ENCODE measurements at regions not wholly inside any gene's neighbourhood (a gene's known extent, or its start where the extent isn't known, plus 50 kb on each side); places are given as distances from the start of the nearest gene placed in this dataset.

GRCh38 chr14:76664790-76665189 is 96.5 kb upstream of the VASH1 start:
- DNase-seq (ENCODE audit: low read depth): no peak

- DNase-seq (ENCODE audit: low read depth): no peak
Observed at GRCh38 chr14:76666746-76667145, 94.5 kb upstream of the VASH1 start.

GRCh38 chr14:76669770-76670169 is 91.5 kb upstream of the VASH1 start:
- DNase-seq (ENCODE audit: low read depth): no peak

- no peak for DNase-seq (ENCODE audit: low read depth)
Observed at GRCh38 chr14:76672123-76672522, 89.1 kb upstream of the VASH1 start.

DNA sequence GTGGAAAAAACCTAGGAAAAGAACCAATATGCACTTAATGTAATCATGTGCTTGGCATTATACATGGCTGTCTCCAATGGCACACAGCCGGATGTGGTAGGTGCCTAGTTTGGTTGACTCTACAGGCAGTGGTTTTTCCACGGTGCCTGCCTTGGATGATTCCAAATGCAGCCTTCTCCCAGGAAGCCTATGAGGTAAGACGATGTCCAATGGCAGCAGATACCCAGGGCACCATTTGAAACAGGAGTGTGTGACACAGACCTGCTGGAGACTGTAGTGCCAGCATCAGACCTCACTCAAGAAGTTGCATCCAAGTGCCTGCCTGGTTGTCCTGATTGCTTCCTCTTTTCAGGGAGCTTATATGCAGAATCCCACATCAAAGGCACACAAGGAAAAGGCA is 88.0 kb upstream of the VASH1 start:
- DNase-seq (ENCODE audit: low read depth): no peak

GRCh38 chr14:76675046-76675445 is 86.2 kb upstream of the VASH1 start:
- DNase-seq (ENCODE audit: low read depth): no peak

- DNase-seq (ENCODE audit: low read depth): no peak
Observed at GRCh38 chr14:76676539-76676938, 84.7 kb upstream of the VASH1 start.

GRCh38 chr14:76677534-76678145 is 83.6 kb upstream of the VASH1 start:
- DNase-seq (ENCODE audit: low read depth): no peak

- no peak for DNase-seq (ENCODE audit: low read depth)
Observed at GRCh38 chr14:76678244-76678800, 82.9 kb upstream of the VASH1 start.

- DNase-seq (ENCODE audit: low read depth): no peak
Observed at GRCh38 chr14:76682367-76682766, 78.9 kb upstream of the VASH1 start.

- DNase-seq (ENCODE audit: low read depth): no peak
Observed at GRCh38 chr14:76686646-76687045, 74.6 kb upstream of the VASH1 start.

- no peak for DNase-seq (ENCODE audit: low read depth)
Observed at GRCh38 chr14:76687611-76688382, 73.5 kb upstream of the VASH1 start.

DNA sequence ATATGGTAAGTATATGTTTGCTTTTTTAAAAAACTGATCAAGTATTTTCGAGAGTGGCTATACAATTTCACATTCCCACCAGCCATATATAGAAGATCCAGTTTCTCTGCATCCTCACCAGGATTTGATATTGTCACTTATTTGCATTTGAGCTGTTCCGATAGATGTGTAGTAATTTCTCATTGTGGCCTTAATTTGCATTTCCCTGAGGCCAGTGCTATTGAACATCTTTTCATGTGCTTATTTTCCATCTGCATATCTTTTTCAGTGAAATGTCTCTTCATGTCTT is 72.9 kb upstream of the VASH1 start:
- no peak for DNase-seq (ENCODE audit: low read depth)

GRCh38 chr14:76690502-76691105 is 70.7 kb upstream of the VASH1 start:
- no peak for DNase-seq (ENCODE audit: low read depth)

DNA sequence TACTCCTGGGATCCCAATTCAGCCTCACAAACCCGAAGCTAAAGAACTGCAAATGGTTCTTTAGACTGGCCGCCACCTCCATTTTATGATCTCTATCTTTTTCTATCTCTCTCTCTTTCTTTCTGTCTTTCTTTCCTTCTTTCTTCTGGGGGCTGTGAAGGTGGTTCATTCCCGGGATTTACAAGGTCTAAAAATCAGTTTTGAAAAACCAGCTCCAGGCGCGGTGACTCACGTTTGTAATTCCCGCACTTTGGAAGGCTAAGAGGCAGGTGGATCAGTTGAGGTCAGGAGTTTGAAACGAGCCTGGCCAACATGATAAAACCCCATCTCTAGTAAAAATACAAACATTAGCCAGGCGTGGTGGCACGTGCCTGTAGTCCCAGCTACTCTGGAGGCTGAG is 67.2 kb upstream of the VASH1 start:
- peak; percentile 39 for DNase-seq (ENCODE audit: low read depth)

DNA sequence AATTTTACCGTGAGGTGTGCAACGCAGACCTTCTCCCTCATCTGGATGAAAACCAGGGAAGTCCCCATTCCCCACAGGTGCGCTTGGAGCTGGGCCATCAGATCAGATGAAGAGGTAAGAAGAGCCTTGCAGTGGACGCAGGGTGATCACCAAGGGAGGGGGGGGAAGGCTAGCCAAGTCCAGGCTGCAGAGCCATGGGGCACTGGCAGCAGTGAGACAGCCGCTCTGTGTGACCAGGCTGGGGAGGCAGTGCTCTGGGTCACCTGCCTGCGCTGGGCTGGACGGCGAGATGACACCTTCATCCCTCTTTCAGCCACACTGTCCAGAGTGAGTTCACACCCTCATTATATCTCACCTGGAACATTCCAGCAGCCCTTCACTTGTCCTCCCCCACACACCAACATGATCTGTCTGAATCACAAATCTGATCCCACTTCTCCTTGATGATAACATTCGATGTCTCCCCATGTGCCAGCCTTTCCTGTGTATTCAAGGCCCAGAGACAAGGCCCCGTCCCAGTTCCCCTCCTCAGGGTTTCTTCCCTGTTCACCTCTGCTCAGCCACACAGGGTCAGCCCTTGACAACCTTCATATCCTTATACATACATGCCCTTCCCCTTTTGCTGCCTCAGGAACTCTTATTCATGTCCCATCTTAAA is 65.9 kb upstream of the VASH1 start:
- DNase-seq (ENCODE audit: low read depth): no peak

- no peak for DNase-seq (ENCODE audit: low read depth)
Observed at GRCh38 chr14:76696361-76696760, 64.9 kb upstream of the VASH1 start.

- no peak for DNase-seq (ENCODE audit: low read depth)
Observed at GRCh38 chr14:76696791-76697190, 64.5 kb upstream of the VASH1 start.

- DNase-seq (ENCODE audit: low read depth): no peak
Observed at GRCh38 chr14:76697246-76697905, 63.9 kb upstream of the VASH1 start.

- no peak for DNase-seq (ENCODE audit: low read depth)
Observed at GRCh38 chr14:76698191-76698590, 63.1 kb upstream of the VASH1 start.

DNA sequence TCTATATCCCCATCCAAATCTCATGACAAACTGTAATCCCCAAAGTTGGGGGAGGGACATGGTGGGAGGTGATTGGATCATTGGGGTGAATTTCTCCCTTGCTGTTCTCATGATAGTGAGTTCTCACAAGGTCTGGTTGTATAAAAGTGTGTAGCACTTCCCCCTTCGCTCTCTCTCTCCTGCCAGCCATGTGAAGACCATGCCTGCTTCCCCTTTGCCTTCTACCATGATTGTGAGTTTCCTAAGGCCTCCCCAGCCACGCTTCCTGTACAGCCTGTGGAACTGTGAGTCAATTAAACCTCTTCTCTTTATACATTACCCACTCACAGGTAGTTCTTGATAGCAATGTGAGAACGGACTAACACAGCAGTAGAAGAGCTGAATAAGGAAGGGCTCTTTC is 62.6 kb upstream of the VASH1 start:
- no peak for DNase-seq (ENCODE audit: low read depth)
